HCT116 (cell line): ENCODE measurements at regions not wholly inside any gene's neighbourhood (a gene's known extent, or its start where the extent isn't known, plus 50 kb on each side); places are given as distances from the start of the nearest gene placed in this dataset.

Experiments used
- ATAC-seq: fragments of 200-7000 bp; cut with Tn5 transposase; 2 replicates; pipeline ENCODE4 v1.9.1; 2020; ENCODE audit warnings: mild to moderate bottlenecking, moderate library complexity
- BruUV-seq: library from RNA; stranded (reverse); fragments of 400-500 nt; replicated peaks from 2 replicates; lab custom pipeline; 2021; lab: Mats Ljungman, UMichigan
- CTCF ChIA-PET: fragments of 300-600 bp; sonication (Branson Sonifier 250); formaldehyde crosslinking; loops from one replicate; lab custom pipeline; 2021; ENCODE audit warnings: antibody characterized with exemption; lab: Charles Lee
- POLR2A ChIA-PET: fragments of 300-600, 350-600 bp; sonication (Branson Sonifier 250); formaldehyde crosslinking; loops from one replicate; lab custom pipeline; 2021; ENCODE audit warnings: antibody characterized with exemption; lab: Charles Lee
- RAD21 ChIA-PET, 2 experiments: fragments of 300-600 bp; sonication (Branson Sonifier 250); formaldehyde crosslinking; loops; one replicate each; lab custom pipeline; 2023; ENCODE audit warnings: low total read pairs in 2 of 2; ENCODE audit not compliant: uncharacterized antibody in 2 of 2, unreplicated experiment in 2 of 2, low non-redundant PET in 1 of 2; lab: Charles Lee
- DNase-seq: peaks from one replicate; pipeline ENCODE4 v3.0.0-alpha.2; 2010; ENCODE audit warnings: low read depth, low spot score
- H2AFZ ChIP-seq: fragments of 200-600 bp; shearing (Covaris generic), sonication (generic); 2 replicates; pipeline ENCODE4 v1.6.1; 2017; ENCODE audit warnings: low read depth, mixed run types, mixed read lengths, antibody characterized with exemption, low read length; ENCODE audit not compliant: poor library complexity, severe bottlenecking
- H3K27ac ChIP-seq: 2 replicates; pipeline ENCODE4 v1.5.1; 2012; ENCODE audit warnings: low read depth, low read length
- H3K27me3 ChIP-seq: fragments of 200-600 bp; sonication (generic); 2 replicates; pipeline ENCODE4 v1.6.1; 2016; ENCODE audit warnings: mixed run types, low read length, mixed read lengths; ENCODE audit not compliant: insufficient read depth
- H3K36me3 ChIP-seq, 2 experiments: fragments of 200-500 bp in 1 of 2; fragments of 200-600 bp in 1 of 2; sonication (Bioruptor generic) in 1 of 2; sonication (generic) in 1 of 2; 2 replicates each; pipeline versions ENCODE4 v1.5.1 to v1.6.1; 2014 to 2016; ENCODE audit warnings: low read length in 2 of 2, inconsistent platforms in 1 of 2, mixed read lengths in 1 of 2, mixed run types in 1 of 2; ENCODE audit not compliant: insufficient read depth in 2 of 2, control insufficient read depth in 1 of 2
- H3K4me1 ChIP-seq, 2 experiments: fragments of 200-600 bp in 1 of 2; sonication (generic) in 1 of 2; 2 replicates each; pipeline versions ENCODE4 v1.5.1 to v1.6.1; 2012 to 2017; ENCODE audit warnings: low read length in 2 of 2, inconsistent platforms in 1 of 2, mild to moderate bottlenecking in 1 of 2, mixed read lengths in 1 of 2, mixed run types in 1 of 2, moderate library complexity in 1 of 2; ENCODE audit not compliant: insufficient read depth in 2 of 2, control insufficient read depth in 1 of 2
- H3K4me2 ChIP-seq: fragments of 200-600 bp; sonication (generic); 2 replicates; pipeline ENCODE4 v1.6.1; 2017; ENCODE audit warnings: mixed run types, low read length, mixed read lengths
- H3K4me3 ChIP-seq, 2 experiments: fragments of 200-600 bp in 1 of 2; sonication (generic) in 1 of 2; replicated peaks in 1 of 2; 2 replicates each; pipeline ENCODE4 v1.5.1; 2011 to 2016; ENCODE audit warnings: low read length in 2 of 2, control low read depth in 1 of 2, low read depth in 1 of 2, mild to moderate bottlenecking in 1 of 2, mixed read lengths in 1 of 2, mixed run types in 1 of 2
- H3K79me2 ChIP-seq: fragments of 200-600 bp; sonication (generic); 2 replicates; pipeline ENCODE4 v1.6.1; 2017; ENCODE audit warnings: mild to moderate bottlenecking, mixed run types, low read length, moderate library complexity, mixed read lengths; ENCODE audit not compliant: insufficient read depth
- H3K9ac ChIP-seq: fragments of 200-600 bp; sonication (generic); 2 replicates; pipeline ENCODE4 v1.6.1; 2016; ENCODE audit warnings: low read length, mixed read lengths
- H3K9me2 ChIP-seq: fragments of 200-600 bp; sonication (generic), shearing (Covaris generic); 2 replicates; pipeline ENCODE4 v1.6.1; 2017; ENCODE audit warnings: mixed run types, mild to moderate bottlenecking, moderate library complexity; ENCODE audit not compliant: insufficient read depth
- H3K9me3 ChIP-seq, 2 experiments: fragments of 200-500 bp in 1 of 2; fragments of 200-600 bp in 1 of 2; sonication (Bioruptor generic) in 1 of 2; sonication (generic) in 1 of 2; 2 replicates each; pipeline ENCODE4 v1.6.1; 2014 to 2017; ENCODE audit warnings: low read length in 2 of 2, mixed read lengths in 2 of 2, inconsistent platforms in 1 of 2, low read depth in 1 of 2, mild to moderate bottlenecking in 1 of 2, mixed run types in 1 of 2, moderate library complexity in 1 of 2; ENCODE audit not compliant: control insufficient read depth in 1 of 2, insufficient read depth in 1 of 2
- H4K20me1 ChIP-seq: fragments of 200-600 bp; sonication (generic), shearing (Covaris generic); 2 replicates; pipeline ENCODE4 v1.6.1; 2017; ENCODE audit warnings: mixed run types, mild to moderate bottlenecking, moderate library complexity; ENCODE audit not compliant: insufficient read depth
- CBX3 ChIP-seq: IDR thresholded peaks from 2 replicates; pipeline ENCODE4 v1.6.1; 2012; ENCODE audit warnings: low read depth
- CEBPB ChIP-seq: IDR thresholded peaks from 2 replicates; pipeline ENCODE4 v1.6.1; 2012; ENCODE audit warnings: low read depth
- EGR1 ChIP-seq: IDR thresholded peaks from 2 replicates; pipeline ENCODE4 v1.6.1; 2012; ENCODE audit warnings: low read depth
- ELF1 ChIP-seq: IDR thresholded peaks from 2 replicates; pipeline ENCODE4 v1.6.1; 2012; ENCODE audit warnings: low read depth, borderline replicate concordance
- EZH2 ChIP-seq: fragments of 200-600 bp; sonication (generic); IDR thresholded peaks from 2 replicates; pipeline ENCODE4 v1.6.1; 2017; ENCODE audit warnings: antibody characterized with exemption, mixed run types
- FOSL1 ChIP-seq: IDR thresholded peaks from 2 replicates; pipeline ENCODE4 v1.6.1; 2012; ENCODE audit warnings: low read depth
- POLR2A ChIP-seq: IDR thresholded peaks from 2 replicates; pipeline ENCODE4 v1.7.0; 2011; ENCODE audit warnings: borderline replicate concordance; ENCODE audit not compliant: insufficient read depth, insufficient read length; ENCODE audit errors: extremely low read depth
- POLR2AphosphoS5 ChIP-seq: IDR thresholded peaks from 2 replicates; pipeline ENCODE4 v1.6.1; 2011; ENCODE audit warnings: mild to moderate bottlenecking, low read depth, low read length, moderate library complexity
- RAD21 ChIP-seq: IDR thresholded peaks from 2 replicates; pipeline ENCODE4 v1.6.1; 2012; ENCODE audit warnings: low read depth, mild to moderate bottlenecking
- REST ChIP-seq: IDR thresholded peaks from 2 replicates; pipeline ENCODE4 v1.6.1; 2012; ENCODE audit warnings: low read depth
- SP1 ChIP-seq: IDR thresholded peaks from 2 replicates; pipeline ENCODE4 v1.6.1; 2012; ENCODE audit warnings: low read depth
- SRF ChIP-seq: IDR thresholded peaks from 2 replicates; pipeline ENCODE4 v1.6.1; 2012; ENCODE audit warnings: low read depth
- TCF7L2 ChIP-seq: IDR thresholded peaks from 2 replicates; pipeline ENCODE4 v1.7.0; 2011; ENCODE audit warnings: borderline replicate concordance, inconsistent platforms; ENCODE audit not compliant: insufficient read depth, insufficient read length; ENCODE audit errors: extremely low read depth
- YY1 ChIP-seq: IDR thresholded peaks from 2 replicates; pipeline ENCODE4 v1.6.1; 2011; ENCODE audit warnings: low read length, low read depth, moderate library complexity, mild to moderate bottlenecking; ENCODE audit not compliant: insufficient replicate concordance; ENCODE audit errors: extremely low read depth
- ZBTB33 ChIP-seq: IDR thresholded peaks from 2 replicates; pipeline ENCODE4 v1.6.1; 2011; ENCODE audit warnings: mild to moderate bottlenecking, low read length, moderate library complexity; ENCODE audit not compliant: insufficient replicate concordance; ENCODE audit errors: extremely low read depth
- ZNF274 ChIP-seq: fragments of 200-500 bp; sonication (Bioruptor generic); IDR thresholded peaks from 2 replicates; pipeline ENCODE4 v1.6.1; 2014; ENCODE audit warnings: mild to moderate bottlenecking, low read depth, low read length, inconsistent platforms
- intact Hi-C: fragments of 100-400 bp; cut with micrococcal nuclease; formaldehyde crosslinking; loops from 2 replicates; pipeline ENCODE4 v1.10.0; 2022
- TF ChIP-seq, protein P1 (sequence below): IDR thresholded peaks from 2 replicates; pipeline ENCODE4 v1.6.1; 2012

DNA sequence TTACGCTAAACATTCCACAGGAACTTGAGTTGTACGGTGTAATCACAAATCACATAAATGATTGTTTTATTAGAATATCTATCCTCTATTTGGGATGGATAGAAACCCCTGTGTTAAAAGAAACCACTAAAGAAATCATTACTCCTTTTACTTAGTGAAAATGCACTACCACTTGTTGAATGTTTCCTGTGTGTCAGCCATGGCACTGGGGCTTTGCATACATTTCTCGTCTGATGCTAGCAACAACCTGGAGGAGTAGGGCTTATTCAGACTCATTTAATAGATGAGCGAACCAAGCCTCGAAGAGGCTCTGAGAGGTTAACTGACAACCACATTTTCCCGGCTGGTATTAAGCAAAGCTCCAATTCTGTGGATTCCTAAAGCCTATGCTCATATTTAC is 60.5 kb upstream of the PELI1 start (continued):
- TF ChIP-seq REST (no peak), RAD21 (no peak), EZH2 (no peak), ZNF274 (no peak)

GRCh38 chr2:64205415-64205814 is 61.2 kb upstream of the PELI1 start:
- peaks cover 0 to 10% of the 10 kb centered on the region in 2 experiments; a peak in 1 of 4 replicates for H3K4me1 ChIP-seq
- POLR2A ChIA-PET: no interaction called here
- no peak overlapping the region for H2AFZ ChIP-seq
- ATAC-seq (no peak), DNase-seq (no peak)
- no peaks in the 10 kb centered on the region for H3K9me2 ChIP-seq
- no peaks in the 10 kb centered on the region for H3K36me3 ChIP-seq
- no peaks in the 10 kb centered on the region for H3K27me3 ChIP-seq
- RAD21 ChIA-PET: no interaction called here
- intact Hi-C loops: no loop called here
- no peak overlapping the region for H3K27ac ChIP-seq
- no peak overlapping the region for H3K9ac ChIP-seq
- BruUV-seq: no TSS peak
- H3K4me3 ChIP-seq: no peak overlapping the region
- H3K9me3 ChIP-seq: no peaks in the 10 kb centered on the region
- H3K4me2 ChIP-seq: no peak overlapping the region
- CTCF ChIA-PET: no interaction called here
- H3K79me2 ChIP-seq: no peaks in the 10 kb centered on the region
- no peaks in the 10 kb centered on the region for H4K20me1 ChIP-seq
- TF ChIP-seq POLR2AphosphoS5 (no peak), CBX3 (no peak), ZNF274 (no peak), YY1 (no peak), SP1 (no peak), EZH2 (no peak), TCF7L2 (no peak), POLR2A (no peak), EGR1 (no peak), RAD21 (no peak), CEBPB (no peak), SRF (no peak), ELF1 (no peak), REST (no peak), FOSL1 (no peak), ZBTB33 (no peak)
- TF ChIP-seq, protein P1, sequence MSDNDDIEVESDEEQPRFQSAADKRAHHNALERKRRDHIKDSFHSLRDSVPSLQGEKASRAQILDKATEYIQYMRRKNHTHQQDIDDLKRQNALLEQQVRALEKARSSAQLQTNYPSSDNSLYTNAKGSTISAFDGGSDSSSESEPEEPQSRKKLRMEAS: no peak
